ENCODE measurements at regions not wholly inside any gene's neighbourhood (a gene's known extent, or its start where the extent isn't known, plus 50 kb on each side); places are given as distances from the start of the nearest gene placed in this dataset.
"Not testable (repeated sequence)": the region's sequence is repeated elsewhere in the genome, so short reads cannot be mapped to it uniquely, and the experiment has no call there.

DNA sequence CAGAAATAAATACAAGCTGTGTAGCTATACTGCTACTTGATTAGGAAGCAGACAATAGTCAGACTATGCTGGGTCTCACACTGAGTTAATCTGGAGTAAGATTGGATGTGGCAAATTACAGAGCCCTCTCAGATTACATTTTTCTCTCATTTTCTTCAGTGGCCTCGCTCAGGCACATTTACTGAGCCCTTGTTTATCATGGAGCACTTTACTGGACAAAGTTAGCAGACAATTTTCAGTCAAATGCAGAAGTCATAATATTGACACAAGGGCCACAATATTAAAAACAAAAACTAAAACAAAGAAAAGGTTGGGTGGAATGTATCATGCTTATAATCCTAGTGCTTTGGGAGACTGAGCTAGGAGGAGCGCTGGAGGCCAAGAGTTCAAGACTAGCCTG is 95.0 kb upstream of the MAP3K7 start:
- Histone ChIP-seq H3K4me3 (no peak overlapping the region), H3K27ac (no peak overlapping the region)
- DNase-seq (ENCODE audit: low spot score): no peak
- TF ChIP-seq, protein P1, sequence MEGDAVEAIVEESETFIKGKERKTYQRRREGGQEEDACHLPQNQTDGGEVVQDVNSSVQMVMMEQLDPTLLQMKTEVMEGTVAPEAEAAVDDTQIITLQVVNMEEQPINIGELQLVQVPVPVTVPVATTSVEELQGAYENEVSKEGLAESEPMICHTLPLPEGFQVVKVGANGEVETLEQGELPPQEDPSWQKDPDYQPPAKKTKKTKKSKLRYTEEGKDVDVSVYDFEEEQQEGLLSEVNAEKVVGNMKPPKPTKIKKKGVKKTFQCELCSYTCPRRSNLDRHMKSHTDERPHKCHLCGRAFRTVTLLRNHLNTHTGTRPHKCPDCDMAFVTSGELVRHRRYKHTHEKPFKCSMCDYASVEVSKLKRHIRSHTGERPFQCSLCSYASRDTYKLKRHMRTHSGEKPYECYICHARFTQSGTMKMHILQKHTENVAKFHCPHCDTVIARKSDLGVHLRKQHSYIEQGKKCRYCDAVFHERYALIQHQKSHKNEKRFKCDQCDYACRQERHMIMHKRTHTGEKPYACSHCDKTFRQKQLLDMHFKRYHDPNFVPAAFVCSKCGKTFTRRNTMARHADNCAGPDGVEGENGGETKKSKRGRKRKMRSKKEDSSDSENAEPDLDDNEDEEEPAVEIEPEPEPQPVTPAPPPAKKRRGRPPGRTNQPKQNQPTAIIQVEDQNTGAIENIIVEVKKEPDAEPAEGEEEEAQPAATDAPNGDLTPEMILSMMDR (IDR thresholded peaks at IDR 0.05): no peak

DNA sequence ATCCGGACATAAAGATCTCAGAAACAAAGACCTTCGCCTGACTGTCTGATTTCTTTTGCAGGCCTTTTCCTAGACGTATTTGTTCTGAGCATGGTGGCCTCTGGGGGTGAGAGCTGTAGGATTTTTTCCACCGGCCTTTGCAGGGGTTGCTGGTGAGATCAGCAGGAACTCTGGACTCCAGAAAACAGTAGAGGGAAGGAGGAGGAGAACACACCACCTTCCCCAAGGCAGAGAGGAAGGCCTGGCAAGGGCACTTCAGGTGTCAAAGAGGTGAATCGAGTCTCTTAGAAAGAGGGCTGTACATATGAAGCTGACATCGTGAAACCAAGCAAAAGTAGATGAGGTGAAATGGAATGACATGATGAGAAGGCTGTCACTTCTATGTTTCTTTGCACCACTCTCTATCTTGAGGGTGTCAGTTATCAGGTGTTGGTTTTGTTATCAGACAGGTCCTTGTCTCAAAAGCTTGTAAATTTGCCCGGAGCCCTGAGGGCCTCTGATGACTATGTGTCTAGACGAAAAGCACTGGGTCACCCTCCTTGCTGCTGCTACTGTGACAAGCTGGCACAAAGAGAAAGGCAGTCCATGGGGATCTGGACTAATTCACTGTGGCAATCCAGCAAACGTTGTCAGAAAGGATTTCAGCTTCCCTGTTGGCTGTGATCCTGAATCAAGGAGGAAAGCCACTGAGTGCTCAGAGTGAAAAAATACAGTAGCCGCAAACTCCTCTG is 91.3 kb upstream of the MAP3K7 start:
- Histone ChIP-seq H3K4me3 (no peak overlapping the region), H3K27ac (no peak overlapping the region)
- TF ChIP-seq, protein P1 (IDR thresholded peaks at IDR 0.05): no peak
- DNase-seq (ENCODE audit: low spot score): no peak

DNA sequence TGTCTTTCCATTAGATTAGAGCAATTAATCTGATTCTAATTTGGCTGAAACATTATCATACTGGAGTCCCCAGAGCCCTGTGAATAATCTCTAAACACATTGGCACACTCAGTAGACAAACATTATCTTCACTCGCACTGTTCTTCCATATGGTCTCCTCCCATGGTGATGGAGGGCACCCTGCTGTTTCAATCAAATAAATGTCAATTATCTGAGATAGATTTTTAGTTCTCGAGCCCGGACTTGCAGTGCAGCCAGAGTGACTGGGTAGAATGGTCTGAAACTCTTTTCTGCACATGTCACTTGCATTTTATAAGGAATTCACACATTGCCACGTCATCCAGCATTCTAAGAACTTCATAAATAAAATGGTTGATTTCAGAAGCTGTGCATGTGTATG is 90.6 kb upstream of the MAP3K7 start:
- TF ChIP-seq, protein P1 (IDR thresholded peaks at IDR 0.05): no peak
- no peak overlapping the region for H3K27ac ChIP-seq
- H3K4me3 ChIP-seq: no peak overlapping the region
- DNase-seq (ENCODE audit: low spot score): no peak

DNA sequence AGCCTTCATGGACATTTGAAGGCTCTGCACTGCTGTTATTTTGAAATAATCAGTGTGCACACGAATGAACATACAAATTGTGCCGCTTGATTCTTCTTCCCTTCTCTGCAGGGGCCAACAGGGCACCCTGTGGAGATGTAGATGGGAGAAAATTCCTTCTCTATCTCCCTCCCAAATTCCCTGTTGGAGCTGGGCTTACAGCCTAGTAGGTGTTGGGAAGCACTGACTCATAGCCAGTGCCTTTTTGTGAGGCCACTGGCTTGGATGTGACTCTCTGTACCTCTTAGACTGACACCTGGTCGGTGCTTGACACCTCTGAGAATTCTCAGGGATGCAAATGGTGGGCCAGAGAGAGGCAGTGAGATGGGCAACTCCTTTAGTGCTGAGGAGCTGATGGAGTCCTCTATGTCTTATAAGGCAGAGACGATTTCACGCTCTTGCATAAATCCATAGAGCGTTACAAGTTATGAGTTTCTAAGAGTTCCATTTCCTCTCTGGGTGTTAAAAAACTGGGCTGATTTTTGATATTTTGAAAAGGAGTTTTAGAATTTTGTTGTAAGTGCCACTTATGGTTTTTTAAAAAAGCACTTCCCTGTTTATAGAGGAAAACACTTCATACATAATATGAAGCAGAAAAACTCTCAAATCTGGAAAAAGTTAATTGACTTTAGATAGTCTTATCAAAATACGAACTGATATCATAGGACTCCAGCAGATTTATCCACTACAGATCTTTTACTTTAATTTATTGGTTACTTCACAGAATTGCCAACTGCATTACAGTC is 89.8 kb upstream of the MAP3K7 start:
- no peak for DNase-seq (ENCODE audit: low spot score)
- no peak overlapping the region for H3K27ac ChIP-seq
- TF ChIP-seq, protein P1 (IDR thresholded peaks at IDR 0.05): no peak
- no peak overlapping the region for H3K4me3 ChIP-seq

DNA sequence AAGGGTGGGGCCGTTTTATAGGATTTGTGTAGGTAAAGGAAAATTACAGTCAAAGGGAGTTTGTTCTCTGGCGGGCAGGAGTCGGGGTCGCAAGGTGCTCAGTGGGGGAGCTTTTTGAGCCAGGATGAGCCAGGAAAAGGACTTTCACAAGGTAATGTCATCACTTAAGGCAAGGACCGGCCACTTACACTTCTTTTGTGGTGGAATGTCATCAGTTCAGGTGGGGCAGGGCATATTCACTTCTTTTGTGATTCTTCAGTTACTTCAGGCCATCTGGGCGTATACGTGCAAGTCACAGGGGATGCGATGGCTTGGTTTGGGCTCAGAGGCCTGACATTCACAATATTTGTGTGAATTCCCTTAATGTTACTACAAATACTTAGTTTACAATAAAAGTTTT is 88.2 kb upstream of the MAP3K7 start:
- not testable (repeated sequence) for H3K27ac ChIP-seq; H3K4me3 ChIP-seq; DNase-seq (ENCODE audit: low spot score)

DNA sequence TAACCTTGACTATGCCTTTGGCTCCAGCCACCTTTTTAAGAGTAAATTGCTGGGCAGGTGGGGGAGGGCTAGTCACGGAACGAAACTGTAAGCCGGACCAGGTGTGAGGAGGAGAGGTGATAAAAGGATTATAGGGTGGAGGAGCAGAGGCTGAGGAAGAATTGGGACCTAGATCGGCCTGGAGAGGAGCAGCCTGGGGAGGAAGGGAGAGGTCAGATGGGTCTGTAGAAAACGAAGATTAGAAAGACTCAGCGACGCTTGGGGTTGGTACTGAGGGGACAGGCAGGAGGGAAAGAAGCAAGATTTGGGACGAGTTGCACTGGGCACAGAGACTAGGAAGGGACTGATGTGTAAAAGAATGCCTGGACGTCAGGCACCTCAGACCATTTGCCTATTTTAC is 87.2 kb upstream of the MAP3K7 start:
- DNase-seq (ENCODE audit: low spot score); H3K4me3 ChIP-seq; H3K27ac ChIP-seq: not testable (repeated sequence)

DNA sequence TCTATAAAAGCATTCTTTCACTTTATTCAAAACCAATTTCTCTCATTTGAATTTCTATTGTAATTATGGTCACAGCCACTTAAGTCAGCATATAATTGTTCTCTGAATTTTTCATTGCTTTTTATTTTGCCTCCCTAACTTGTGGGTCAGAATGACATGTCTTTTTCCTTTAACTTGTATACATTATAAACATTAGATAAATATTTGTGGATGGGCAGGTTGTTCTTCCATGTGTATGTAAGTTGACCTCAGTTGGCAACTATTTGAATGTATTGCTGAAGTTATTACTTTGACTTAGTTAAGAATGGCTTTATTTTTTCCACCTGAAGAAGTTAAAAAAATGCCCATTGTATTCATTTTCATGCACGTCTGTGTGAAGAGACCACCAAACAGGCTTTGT is 83.0 kb upstream of the MAP3K7 start:
- Histone ChIP-seq H3K4me3 (no peak overlapping the region), H3K27ac (no peak overlapping the region)
- no peak for DNase-seq (ENCODE audit: low spot score)
- TF ChIP-seq, protein P1 (IDR thresholded peaks at IDR 0.05): no peak

DNA sequence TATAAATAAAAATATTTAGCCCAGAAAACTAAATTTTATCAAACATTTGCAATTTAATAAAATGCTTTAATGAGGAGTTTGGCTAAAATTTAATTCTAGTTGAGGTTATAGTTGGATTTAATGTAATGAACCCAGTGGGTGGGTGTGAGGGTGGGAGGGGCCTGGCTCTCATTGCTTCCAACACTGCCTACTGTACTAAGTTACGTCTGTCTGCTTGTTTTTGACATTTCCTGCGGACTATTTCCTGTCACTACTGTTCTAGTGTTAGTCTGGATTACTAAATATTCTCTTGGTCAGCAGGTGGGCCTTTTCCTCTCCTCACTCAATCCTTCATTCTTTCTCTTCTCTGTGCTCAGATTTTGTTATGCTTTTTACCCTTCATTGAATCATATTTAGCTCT is 82.5 kb upstream of the MAP3K7 start:
- DNase-seq (ENCODE audit: low spot score): no peak
- TF ChIP-seq, protein P1 (IDR thresholded peaks at IDR 0.05): no peak
- Histone ChIP-seq H3K27ac (no peak overlapping the region), H3K4me3 (no peak overlapping the region)
